GM12865 (cell line): ENCODE measurements at regions not wholly inside any gene's neighbourhood (a gene's known extent, or its start where the extent isn't known, plus 50 kb on each side); places are given as distances from the start of the nearest gene placed in this dataset.

ENCODE experiments used
- DNase-seq: peaks from one replicate; pipeline ENCODE4 v3.0.0; 2010; ENCODE audit warnings: low read depth
- H3K4me3 ChIP-seq: 2 replicates; pipeline ENCODE4 v1.5.1; 2011; ENCODE audit warnings: mild to moderate bottlenecking, low read depth, low read length, control low read depth
- TF ChIP-seq, protein P1 (sequence below): IDR thresholded peaks from 2 replicates; pipeline ENCODE4 v1.5.1; 2011; ENCODE audit warnings: low read length, control low read depth, low read depth, inconsistent platforms; ENCODE audit not compliant: insufficient read depth; ENCODE audit errors: missing control alignments

- no peak for DNase-seq
- TF ChIP-seq, protein P1, sequence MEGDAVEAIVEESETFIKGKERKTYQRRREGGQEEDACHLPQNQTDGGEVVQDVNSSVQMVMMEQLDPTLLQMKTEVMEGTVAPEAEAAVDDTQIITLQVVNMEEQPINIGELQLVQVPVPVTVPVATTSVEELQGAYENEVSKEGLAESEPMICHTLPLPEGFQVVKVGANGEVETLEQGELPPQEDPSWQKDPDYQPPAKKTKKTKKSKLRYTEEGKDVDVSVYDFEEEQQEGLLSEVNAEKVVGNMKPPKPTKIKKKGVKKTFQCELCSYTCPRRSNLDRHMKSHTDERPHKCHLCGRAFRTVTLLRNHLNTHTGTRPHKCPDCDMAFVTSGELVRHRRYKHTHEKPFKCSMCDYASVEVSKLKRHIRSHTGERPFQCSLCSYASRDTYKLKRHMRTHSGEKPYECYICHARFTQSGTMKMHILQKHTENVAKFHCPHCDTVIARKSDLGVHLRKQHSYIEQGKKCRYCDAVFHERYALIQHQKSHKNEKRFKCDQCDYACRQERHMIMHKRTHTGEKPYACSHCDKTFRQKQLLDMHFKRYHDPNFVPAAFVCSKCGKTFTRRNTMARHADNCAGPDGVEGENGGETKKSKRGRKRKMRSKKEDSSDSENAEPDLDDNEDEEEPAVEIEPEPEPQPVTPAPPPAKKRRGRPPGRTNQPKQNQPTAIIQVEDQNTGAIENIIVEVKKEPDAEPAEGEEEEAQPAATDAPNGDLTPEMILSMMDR: no peak
- H3K4me3 ChIP-seq: no peak overlapping the region
Observed at GRCh38 chr7:25829663-25830062, 322.3 kb upstream of the NFE2L3 start.

GRCh38 chr7:25830215-25830614, 321.8 kb upstream of the NFE2L3 start:
- DNase-seq: no peak
- no peak overlapping the region for H3K4me3 ChIP-seq
- TF ChIP-seq, protein P1: no peak

DNA sequence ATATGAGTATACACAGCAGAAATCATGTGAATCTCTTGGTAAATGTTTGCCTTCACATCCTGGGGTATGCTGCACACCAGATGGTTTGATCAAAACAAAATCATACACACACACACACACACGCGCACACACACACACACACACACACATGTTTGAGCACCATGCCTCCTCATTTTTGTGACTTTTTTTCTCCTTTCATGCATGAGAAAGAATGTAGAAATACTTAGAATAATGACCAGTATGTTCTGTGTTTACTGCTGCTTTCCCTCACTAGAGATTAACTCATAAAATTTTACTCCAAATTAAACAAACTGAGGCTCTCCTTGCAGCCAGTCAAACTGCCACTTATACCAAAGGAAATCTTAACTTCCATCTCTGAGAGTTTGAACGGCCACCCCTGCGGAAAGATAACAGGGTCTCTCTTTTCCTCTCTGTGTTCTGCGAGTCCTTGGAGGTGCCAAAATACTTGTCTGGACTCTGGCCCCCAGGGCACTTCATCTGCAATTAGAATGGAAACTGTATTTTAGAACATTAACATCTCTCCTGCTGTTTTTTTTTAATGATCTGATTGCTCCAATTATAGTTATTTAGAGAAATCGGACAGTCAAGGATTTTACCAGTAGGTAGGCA, 320.8 kb upstream of the NFE2L3 start:
- TF ChIP-seq, protein P1: no peak
- no peak overlapping the region for H3K4me3 ChIP-seq
- no peak for DNase-seq

DNA sequence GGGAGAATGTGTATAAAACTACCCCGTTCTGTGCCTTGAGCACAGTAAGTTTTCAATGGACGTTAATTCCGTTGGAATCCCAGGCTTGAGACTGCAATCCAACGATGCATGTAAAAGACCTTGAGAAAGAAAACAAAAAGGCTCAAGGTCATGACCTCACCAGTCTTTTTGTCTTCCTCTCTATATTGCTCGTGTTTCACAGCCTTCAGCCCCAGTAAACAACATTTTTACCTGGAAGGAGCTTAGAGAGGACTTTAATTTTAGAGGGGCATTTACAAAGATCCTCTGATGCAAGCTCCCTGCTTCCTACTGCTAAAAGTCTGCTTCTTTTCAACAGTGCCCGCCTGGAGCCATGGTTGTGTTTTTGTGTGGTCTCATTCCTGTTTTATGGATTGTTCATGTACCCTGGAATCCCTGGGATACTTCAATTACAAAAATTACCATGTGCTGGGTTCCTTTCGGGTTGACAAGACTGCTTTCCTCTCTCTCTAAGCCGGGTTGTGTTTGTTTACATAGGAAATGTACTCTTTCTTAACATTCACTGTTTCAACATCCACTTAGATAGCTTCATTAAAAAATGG, 320.1 kb upstream of the NFE2L3 start:
- no peak for DNase-seq
- TF ChIP-seq, protein P1: no peak
- no peak overlapping the region for H3K4me3 ChIP-seq

DNA sequence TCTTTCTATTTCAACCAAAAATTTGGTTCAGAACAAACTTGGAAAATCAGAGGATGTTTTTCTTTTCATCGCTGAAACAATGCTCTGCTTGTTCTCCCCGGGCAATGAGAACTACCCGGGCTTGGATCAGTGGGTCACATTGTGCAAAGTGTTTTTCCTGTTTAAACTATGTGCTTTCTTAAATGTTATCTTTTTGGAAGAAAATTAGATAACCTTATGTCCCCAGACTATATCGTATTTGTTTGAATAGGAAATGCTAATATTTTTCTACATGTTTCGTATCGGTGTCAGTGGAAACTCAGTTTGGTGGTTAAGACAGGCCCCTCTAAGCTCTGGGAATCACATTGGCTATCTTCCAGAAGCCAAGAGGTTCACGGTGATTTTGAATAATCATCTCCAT, 319.5 kb upstream of the NFE2L3 start:
- DNase-seq: no peak
- H3K4me3 ChIP-seq: no peak overlapping the region
- TF ChIP-seq, protein P1: no peak

DNA sequence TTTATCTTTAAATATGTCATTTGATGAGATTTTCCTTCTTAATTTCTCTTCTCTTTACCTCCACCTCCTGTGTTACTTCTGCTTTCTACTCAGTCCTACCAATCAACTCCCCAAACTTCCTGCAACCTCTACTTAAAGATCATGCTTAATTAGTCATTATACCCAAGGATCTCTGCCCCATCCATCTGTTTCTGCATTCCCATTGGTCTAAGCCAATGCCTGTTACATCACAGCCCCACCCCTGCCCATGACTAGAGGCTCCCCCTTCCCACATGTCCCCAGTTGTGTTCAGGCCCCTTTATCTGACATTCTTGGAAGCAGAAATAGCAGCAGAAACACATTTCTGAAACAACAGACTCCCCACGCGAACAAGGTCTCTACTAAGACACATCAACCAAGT, 319.1 kb upstream of the NFE2L3 start:
- DNase-seq: no peak
- H3K4me3 ChIP-seq: no peak overlapping the region
- TF ChIP-seq, protein P1: no peak

- no peak overlapping the region for H3K4me3 ChIP-seq
- TF ChIP-seq, protein P1: no peak
- DNase-seq: no peak
Observed at GRCh38 chr7:25834050-25834449, 317.9 kb upstream of the NFE2L3 start.
